Tibial nerve (tissue), 4 donors: ENCODE measurements at regions not wholly inside any gene's neighbourhood (a gene's known extent, or its start where the extent isn't known, plus 50 kb on each side); places are given as distances from the start of the nearest gene placed in this dataset.

Source experiments
- CTCF ChIP-seq, 5 experiments: fragments of 200-600 bp in 3 of 5; fragments of 450-650 bp in 2 of 5; sonication (generic) in 3 of 5; IDR thresholded peaks; one replicate each; pipeline ENCODE4 v1.5.1; 2016 to 2019; ENCODE audit warnings: antibody characterized with exemption in 5 of 5, mild to moderate bottlenecking in 3 of 5, moderate library complexity in 2 of 5
- EP300 ChIP-seq, 2 donors: sonication (generic); formaldehyde crosslinking; IDR thresholded peaks; one replicate each; pipeline ENCODE4 v1.6.1; 2017; ENCODE audit warnings: antibody characterized with exemption in 2 of 2, mild to moderate bottlenecking in 1 of 2

DNA sequence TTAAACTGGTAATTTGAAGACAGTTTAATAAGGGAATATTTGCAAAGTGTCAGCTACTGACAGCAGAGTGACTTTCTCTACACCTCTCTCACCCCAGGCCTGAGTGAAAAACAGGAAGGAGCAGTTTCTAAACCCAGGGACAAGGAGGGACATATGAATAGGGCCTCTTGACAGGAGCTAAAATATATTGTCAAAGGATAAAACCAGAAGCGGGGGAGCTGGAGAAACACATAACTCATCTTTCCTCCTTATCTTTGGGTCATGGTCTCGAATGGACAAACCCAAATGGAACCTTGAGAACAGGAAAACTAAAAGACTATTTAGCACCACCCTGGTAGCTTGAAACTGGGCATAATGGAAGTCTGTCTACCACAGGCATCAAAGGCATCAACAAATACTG lies 197.5 kb upstream of the FOXA2 start:
- TF ChIP-seq CTCF (IDR thresholded peaks at IDR 0.05) (no peak), EP300 (IDR thresholded peaks at IDR 0.05) (no peak)
